Ovary (tissue), 3 donors: ENCODE measurements at regions not wholly inside any gene's neighbourhood (a gene's known extent, or its start where the extent isn't known, plus 50 kb on each side); places are given as distances from the start of the nearest gene placed in this dataset.

Experiments used
- CTCF ChIP-seq, 3 donors: fragments of 450-650 bp in 2 of 3; fragments of 200-600 bp in 1 of 3; IDR thresholded peaks; one replicate each; pipeline versions ENCODE4 v1.5.1 to v1.8.0; 2016 to 2022; ENCODE audit warnings: antibody characterized with exemption in 3 of 3, mild to moderate bottlenecking in 1 of 3
- POLR2A ChIP-seq: fragments of 450-650 bp; IDR thresholded peaks from one replicate; pipeline ENCODE4 v1.6.1; 2017; ENCODE audit warnings: antibody characterized with exemption, mild to moderate bottlenecking, moderate library complexity
- donor health status: DM: no; HTN: no; CAD: no.

- TF ChIP-seq POLR2A (no peak), CTCF (IDR thresholded peaks at IDR 0.05) (no peak)
These were observed 327.4 kb downstream of the BUD13 start for GRCh38 chr11:116445108-116446047.
